GM21529 (cell line): ENCODE measurements at regions not wholly inside any gene's neighbourhood (a gene's known extent, or its start where the extent isn't known, plus 50 kb on each side); places are given as distances from the start of the nearest gene placed in this dataset.
"Not testable (repeated sequence)": the region's sequence is repeated elsewhere in the genome, so short reads cannot be mapped to it uniquely, and the experiment has no call there.

Source experiments
- ATAC-seq: cut with Tn5 transposase; IDR thresholded peaks from one replicate; pipeline ENCODE4 v1.9.1; 2021; ENCODE audit not compliant: unreplicated experiment

DNA sequence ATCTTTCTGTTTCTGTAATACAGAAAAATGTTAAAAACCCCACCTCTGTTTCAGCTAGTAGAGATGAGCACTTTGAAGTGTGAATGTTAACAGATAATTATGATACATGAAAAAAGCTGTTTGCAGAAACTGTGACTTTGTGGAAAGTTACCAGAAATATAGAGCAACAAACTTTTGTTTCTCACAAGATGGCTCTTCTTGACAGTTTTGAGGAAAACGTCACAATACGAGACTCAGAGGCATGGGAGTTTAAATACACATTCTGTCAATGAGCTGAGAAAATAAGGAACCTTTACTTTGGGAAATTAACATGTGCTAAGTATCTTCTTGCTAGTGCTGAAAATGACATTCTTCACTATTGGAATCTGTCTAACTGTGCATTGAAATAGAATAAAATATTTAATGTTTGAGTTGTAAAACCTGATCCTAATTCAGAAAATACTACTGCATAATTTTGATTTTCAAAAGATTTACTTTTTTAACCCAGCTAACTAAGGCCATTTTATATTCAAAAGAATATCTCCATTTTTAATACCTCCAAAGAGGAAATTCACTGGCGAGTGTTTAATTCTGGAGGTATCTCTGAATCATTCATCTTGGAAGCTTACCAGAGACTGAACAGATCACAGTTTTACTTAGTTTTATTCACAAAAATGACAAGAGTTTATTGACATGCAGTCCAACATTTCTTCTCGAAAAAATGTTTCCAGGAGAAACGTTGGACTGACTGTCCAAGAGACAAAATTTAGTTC is 308.9 kb upstream of the LRFN5 start:
- no peak for ATAC-seq

DNA sequence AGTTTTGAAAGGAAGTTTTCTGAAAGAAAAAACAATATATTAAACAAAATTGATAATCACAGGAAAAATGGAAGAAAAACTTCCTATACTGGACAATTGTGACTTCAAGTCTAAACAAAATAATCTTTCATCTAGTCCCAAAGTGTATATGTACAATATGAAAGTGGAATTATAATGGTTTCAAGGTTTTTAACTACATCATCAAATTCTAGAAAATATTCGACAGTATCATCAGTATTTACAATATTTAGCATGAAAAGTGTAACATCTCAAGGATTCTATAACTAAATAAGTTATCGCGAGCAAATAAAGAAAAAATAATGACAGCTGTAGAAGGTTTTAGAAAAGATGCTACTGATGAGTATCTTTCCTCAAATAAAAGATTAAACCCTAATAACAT is 310.9 kb upstream of the LRFN5 start:
- ATAC-seq: no peak

DNA sequence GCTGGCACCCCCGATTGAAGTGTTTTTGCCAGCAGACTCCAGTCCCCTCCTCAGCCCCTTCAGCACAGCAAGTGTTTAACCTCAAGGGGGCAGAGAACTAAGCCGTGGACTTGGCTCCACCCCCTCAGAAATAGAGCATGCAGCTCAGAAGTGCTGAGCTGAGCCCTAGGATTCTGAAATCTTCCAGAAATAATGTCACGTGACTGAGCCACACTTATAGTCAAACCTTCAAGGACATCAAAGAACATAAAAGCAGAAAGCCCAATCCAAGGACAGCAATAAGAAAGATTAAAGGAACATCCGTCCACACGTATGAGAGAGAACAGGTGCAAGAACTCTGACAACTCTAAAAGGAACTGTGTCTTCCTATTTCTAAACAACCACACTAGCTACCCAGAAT is 317.7 kb upstream of the LRFN5 start:
- ATAC-seq: no peak

DNA sequence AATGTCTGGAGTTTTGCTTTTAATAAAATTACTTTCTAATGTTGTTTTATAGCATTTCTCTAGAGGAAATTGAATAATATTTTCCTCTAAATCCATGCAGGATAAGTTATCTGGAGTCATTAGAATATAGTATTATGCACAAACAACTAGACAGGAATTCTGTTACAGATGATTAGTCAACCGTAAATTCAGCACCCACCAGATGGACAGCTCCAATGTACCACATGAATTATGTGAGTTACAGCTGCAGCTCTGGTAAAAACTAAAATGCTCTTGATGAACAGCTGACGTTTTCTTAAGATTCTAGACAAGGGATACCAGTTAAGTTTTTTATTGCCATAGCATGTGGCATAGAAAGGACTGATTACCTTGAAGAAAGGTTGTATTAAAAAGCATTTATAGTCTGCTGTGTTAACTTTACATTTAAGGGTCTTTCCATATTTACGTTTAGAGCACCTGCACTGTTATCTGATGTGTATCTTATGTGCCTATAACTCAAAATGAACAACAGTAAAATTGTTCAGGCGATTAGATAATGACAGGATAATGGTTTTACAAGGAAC is 321.4 kb upstream of the LRFN5 start:
- ATAC-seq: no peak

DNA sequence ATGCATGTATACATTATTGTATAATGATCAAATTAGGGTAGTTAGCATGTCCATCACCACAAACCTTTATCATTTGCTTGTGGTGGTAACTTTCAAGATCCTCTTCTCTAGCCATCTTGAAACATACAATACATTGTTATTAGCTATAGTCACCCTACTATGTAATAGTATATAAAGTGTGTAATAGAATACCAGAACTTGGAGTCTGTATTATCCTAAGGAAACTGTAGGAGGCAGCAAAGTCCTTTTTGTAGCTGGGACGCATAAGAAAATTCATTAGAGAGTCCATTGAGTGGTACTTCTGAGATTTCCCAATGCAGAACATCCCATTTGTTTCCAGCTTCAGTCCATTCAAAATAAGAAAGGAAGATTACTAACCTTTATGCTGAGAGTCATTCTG is 325.9 kb upstream of the LRFN5 start:
- no peak for ATAC-seq

DNA sequence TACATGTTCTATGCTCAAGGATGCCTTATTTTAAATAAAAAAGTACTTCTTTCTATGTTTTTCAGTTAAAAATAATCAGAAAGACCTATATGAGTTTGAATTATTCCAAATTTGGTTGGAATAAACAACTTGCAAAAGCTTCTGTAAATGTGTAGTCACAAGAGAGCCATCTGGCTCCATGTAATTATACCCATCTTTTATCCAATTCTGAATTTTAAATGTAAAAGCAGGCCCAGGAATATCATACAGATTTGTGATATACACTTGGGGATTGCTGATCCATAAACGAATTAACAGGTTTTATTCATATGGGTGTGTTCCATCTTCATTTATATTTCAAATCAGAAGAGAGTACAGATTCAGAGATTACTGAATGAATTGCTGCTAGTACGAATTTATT is 329.2 kb upstream of the LRFN5 start:
- ATAC-seq: no peak

DNA sequence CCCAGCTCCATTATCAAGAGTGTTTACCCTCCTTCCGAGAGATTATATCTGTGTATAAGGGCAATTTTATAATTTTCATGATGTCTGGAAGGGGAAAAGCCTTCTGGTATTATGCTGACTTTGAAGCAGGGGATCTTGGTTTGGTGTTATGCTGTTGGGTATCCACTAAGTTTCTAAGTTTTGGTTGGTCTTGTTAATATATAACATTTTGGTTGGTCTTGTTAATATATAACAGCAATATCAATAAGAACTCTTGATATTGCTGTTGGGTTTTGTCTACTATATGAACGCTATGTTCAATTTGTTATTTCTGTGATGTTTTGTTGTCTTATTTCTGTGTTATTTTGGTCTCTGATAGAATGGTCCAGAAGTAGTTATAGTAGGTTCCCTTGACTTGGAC is 349.2 kb upstream of the LRFN5 start:
- ATAC-seq: no peak

DNA sequence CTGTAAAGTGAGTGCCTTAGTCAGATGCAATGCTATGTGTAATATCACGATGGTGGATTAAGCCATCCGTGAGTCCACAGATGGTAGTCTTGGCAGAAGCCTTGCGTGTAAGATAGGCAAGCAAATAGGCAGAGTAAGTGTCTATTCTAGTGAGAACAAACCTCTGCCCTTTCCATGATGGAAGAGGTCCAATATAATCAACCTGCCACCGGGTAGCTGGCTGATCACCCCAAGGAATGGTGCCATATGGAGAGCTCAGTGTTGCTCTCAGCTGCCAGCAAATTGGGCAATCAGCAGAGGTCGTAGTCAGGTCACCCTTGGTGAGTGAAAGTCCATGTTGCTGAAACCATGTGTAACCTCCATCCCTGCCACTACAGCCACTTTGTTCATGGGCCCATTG is 371.2 kb upstream of the LRFN5 start:
- no peak for ATAC-seq

DNA sequence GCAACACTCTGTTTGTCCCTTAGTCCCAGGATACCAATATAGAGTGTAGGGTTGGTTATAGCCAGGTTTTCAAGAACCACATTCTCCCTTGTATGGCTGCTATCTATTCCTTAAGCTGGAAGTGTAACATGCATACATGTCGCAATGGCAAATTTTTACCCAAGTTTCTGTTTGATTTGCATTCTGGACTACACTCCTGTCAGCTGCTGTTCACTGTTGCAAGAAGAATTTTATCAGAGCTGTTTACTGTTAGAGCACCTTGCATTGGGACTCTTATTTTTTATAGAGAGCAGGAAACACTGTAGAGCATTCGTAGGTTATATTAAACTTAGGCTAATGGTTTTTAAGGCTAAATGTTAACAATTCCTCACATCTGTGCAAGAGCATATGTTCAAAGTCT is 376.0 kb upstream of the LRFN5 start:
- ATAC-seq: no peak

DNA sequence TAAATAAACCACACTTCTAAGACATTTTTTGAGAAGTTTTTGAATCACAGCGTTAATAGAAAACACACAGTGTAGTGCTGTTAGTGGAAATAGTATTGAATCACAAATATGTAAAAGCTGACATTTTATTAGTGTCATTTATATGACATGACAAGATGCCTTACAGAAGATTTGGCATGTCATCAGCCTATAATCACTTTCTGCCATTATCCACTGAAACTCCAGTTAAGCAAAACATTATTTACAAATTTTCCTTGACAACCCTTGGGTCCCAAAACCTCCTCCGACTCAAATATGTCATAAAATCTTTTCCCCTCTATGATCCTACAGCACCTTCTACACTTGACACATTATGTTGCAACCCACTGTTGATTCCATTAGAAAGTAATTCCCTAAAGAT is 376.9 kb upstream of the LRFN5 start:
- ATAC-seq: no peak

DNA sequence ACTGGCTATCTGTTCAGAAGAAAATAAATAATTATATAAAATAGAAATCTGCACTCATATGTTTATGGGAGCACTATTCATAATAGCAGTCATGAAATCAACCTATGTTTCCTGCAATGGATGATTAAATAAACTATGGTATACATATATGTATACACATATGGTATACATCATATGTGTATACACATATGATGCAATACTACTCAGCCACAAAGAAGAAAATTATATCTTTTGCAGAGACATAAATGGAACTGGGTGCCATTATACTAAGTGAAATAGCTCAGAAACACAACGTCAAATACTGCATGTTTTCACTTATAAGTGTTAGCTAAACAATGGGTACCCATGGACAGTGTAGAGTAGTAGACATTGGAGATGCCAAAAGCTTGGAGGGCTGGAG is 381.2 kb upstream of the LRFN5 start:
- ATAC-seq: no peak

DNA sequence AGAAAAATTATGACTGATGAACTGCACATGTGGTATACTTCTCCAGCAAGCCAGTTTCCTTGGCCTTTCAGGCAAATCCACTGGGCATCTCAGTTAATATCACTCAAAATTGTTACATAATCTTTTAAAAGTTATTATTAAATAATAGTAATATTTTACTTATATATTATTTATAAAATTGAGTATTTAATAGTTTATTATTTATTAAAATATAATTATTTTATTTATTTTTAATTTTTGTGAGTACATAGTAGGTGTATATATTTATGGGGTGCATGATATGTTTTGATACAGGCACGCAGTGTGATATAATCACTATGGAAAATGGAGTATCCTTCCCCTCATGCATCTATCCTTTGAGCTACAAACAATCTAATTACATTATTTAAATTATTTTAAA is 384.1 kb upstream of the LRFN5 start:
- no peak for ATAC-seq

DNA sequence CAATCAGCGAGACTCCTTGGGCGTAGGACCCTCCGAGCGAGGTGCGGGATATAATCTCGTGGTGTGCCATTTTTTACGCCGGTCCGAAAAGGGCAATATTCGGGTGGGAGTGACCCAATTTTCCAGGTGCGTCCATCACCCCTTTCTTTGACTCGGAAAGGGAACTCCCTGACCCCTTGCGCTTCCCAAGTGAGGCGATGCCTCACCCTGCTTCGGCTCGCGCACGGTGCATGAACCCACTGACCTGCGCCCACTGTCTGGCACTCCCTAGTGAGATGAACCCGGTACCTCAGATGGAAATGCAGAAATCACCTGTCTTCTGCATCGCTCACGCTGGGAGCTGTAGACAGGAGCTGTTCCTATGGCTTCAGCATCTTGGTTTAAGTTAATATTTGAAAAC is 391.7 kb upstream of the LRFN5 start:
- ATAC-seq: not testable (repeated sequence)

DNA sequence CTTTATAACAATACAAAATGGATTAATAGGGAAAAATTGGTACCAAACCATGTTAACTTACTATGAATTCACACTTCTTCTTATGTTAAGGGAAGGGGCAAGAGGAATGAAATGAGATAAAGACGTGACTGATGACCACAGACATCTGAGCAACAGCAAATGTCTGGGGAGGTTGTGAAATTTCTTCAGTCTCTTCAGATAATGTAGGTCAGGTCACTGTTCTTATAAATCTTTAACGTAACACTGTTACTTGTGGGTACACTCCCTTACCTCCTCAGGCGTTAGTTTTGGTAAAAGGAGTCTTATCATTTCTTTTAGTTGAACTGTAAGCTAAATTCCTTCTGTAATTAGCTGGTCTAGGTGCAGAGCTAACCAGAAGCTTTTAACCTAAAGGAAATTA is 405.0 kb upstream of the LRFN5 start:
- no peak for ATAC-seq

DNA sequence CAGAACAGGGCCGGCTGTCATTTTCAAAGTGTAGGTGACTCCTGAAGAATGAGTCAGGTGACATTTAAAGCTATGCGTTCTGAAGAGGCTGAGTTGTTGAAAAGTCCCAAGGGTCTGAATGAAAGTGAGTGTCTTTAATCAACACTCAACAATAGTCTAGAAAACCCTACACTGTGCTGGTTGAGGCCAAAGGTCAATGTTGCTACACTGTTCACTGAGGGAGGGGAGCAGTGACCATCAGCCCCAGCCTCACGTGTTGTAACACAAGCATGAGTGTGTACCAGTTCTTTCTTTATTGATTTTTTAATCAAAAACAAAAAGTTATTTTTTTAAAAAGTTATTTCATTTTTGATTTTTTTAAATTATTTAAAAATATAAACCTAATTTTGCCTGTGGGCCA is 418.8 kb upstream of the LRFN5 start:
- no peak for ATAC-seq

DNA sequence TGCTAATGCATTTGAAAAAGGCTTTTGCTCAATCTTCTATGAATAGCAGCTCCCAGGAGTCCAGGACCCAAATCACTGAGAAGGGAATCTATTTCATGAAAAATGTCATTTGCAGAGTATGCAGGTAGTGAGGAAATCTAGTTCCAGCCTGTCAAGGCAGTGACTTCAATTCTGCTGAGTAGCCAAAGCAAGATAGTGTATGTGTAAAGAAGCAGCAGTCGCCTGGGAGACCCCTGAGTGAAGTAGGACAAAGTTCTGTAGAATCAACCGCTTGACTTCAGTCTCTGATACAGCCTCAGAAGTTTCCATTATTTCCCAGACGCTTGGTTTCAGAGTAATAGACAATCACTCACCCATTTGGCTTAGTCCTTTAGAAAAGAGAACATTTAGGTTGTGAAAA is 435.6 kb upstream of the LRFN5 start:
- no peak for ATAC-seq

DNA sequence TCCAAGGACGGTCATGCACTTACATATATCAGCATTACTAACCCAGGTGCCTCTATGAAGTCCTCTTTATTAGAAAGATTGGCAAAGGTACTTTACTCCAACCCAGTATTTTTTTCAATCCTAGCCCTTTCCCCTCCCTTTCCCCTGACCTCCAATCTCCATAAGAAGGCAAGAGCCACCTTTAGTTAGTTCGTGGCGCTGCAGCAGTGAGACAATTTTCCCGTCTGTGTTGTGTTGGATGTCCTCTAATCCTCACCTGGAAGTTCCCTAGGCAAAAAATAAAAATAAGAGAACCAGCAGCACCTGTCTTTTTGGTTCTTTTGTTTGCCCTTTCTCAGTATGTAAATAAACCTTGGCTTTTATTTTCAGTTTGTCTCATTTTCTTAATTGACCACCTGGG is 439.6 kb upstream of the LRFN5 start:
- no peak for ATAC-seq

DNA sequence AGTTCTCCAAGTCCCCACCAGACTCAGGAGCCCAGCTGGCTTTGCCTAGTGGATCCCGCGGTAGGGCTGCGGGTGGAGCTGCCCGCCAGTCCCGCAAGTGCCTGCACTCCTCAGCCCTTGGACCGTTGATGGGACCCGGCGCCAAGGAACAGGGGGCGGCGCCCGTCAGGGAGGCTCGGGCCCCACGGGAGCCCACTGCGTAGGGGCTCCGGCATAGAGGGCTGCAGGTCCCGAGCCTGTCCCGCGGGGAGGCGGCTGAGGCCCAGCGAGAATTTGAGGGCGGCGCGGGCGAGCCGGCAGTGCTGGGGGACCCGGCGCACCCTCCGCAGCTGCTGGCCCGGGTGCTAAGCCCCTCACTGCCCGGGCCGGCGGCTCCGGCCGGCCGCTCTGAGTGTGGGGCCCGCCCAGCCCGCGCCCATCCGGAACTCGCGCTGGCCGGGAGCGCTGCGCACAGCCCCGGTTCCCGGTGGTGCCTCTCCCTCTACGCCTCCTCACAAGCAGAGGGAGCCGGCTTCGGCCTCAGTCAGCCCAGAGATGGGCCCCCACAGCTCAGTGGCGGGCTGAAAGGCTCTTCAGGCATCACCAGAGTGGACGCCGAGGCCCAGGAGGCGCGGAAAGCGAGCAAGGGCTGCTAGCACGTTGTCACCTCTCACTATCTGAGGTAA is 452.4 kb upstream of the LRFN5 start:
- ATAC-seq: no peak

DNA sequence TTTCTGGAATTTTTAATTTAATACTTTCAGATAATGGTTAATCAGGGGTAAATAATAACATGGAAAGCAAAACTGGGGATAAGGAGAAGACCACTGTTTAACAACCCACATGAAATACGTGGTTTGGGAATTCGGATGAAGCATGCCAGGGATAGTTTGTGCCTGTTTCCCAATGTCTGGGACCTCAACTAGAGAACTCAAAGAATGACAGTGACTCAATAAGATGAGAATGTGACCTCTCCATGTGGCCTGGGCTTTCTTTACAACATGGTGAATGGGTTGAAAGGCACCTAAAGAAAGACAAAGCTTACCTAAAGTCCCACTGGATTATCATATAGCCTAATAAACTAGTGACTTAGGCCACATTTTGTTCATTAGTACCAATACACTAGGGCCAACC is 460.3 kb upstream of the LRFN5 start:
- no peak for ATAC-seq

DNA sequence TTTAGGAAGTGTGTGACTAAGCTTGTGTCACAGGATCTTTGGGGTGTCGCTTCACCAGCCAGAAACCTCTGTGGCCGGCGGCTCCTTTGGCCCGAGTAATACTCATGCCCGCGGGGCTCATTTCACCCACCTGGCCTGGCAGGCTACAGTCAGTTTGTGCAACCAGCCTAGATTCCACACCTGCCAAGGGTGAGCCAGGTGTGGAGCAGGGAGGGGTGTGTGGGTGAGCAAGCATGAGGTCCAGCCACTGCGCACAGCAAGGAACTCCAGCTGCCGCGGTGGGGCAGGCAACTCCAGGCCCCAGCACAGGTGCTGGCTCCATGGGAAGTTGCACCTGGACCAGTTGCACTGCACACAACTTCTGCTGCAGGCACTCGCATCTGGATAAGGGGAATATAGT is 462.3 kb upstream of the LRFN5 start:
- ATAC-seq: no peak

DNA sequence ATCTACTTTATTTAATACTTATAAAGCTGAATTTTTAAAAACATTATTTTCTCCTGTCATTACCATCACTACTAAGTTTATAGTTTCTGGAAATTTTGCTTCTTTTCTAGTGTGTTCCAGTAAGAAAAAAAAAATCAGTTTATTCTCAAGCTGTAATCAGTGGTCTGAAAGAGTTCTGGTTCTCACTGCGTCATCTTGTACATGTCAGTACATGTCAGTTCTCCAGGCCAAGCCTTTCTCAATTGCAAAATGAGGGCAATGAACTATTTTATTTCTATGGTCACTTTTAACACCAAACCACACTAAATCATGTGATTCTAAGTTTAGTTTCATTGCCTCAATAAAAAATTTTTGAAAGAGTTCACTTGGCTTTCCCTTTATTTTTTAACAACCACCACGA is 468.9 kb upstream of the LRFN5 start:
- no peak for ATAC-seq

DNA sequence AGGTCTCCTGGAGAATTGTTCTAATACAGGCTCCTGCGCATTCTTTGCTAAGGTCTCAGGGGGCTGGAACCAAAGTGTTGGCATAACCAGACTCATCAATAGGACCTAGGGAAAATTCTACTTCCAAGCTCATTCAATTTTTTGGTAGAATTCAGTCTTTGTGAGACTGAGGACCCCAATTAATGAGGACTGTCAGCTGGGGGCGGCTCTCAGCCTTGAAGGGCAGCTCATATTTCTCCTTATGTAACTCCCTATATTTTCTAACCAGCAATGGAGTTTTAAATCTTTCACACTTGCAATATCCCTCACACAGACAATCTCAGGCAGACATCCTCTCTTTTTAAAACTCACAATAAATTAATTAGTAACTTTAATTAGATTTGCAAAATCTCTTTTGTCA is 476.4 kb upstream of the LRFN5 start:
- no peak for ATAC-seq

DNA sequence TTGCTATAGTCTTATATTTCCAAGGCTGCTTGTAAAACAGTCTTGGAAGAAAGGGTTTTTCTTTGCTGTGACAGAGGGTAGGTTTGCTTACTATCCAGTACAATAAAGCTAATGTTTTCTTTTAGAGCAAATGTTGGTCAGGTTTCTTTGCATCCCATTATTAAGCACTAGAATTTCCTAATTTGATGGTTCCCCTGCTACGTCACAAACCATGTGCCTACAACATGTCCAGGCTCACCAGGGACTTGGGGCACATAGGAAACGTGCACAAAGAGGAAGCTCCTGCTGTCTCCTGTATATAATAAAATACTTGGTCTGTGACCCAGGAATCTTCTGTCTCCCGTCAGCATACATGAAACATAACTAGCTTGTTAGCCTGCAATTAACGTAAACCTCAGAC is 486.3 kb upstream of the LRFN5 start:
- no peak for ATAC-seq
